Ovary (tissue), 7 donors: ENCODE measurements at regions not wholly inside any gene's neighbourhood (a gene's known extent, or its start where the extent isn't known, plus 50 kb on each side); places are given as distances from the start of the nearest gene placed in this dataset.

Experiments used
- DNase-seq, 5 donors: peaks; one replicate each; pipeline ENCODE4 v3.0.0-alpha.2; 2019 to 2020
- H3K27ac ChIP-seq, 2 donors: fragments of 200-600 bp; one replicate each; pipeline versions ENCODE4 v1.5.1 to v1.8.0; 2019 to 2022
- H3K27me3 ChIP-seq: fragments of 200-600 bp; one replicate; pipeline ENCODE4 v1.8.0; 2022
- H3K36me3 ChIP-seq: fragments of 200-600 bp; sonication (generic); one replicate; pipeline ENCODE4 v1.5.1; 2019
- H3K4me1 ChIP-seq: one replicate; pipeline ENCODE4 v1.8.1; 2013; ENCODE audit warnings: mild to moderate bottlenecking, moderate library complexity; ENCODE audit not compliant: insufficient read depth
- H3K4me3 ChIP-seq: fragments of 200-600 bp; sonication (generic); one replicate; pipeline ENCODE4 v1.5.1; 2017
- H3K9me3 ChIP-seq, 2 donors: fragments of 200-600 bp in 1 of 2; sonication (generic) in 1 of 2; one replicate each; pipeline versions ENCODE4 v1.5.1 to v1.8.1; 2013 to 2019; ENCODE audit warnings: mild to moderate bottlenecking in 1 of 2, moderate library complexity in 1 of 2
- CTCF ChIP-seq, 3 donors: fragments of 450-650 bp in 2 of 3; fragments of 200-600 bp in 1 of 3; IDR thresholded peaks; one replicate each; pipeline versions ENCODE4 v1.5.1 to v1.8.0; 2016 to 2022; ENCODE audit warnings: antibody characterized with exemption in 3 of 3, mild to moderate bottlenecking in 1 of 3
- EP300 ChIP-seq: sonication (generic); formaldehyde crosslinking; IDR thresholded peaks from one replicate; pipeline ENCODE4 v1.6.1; 2017; ENCODE audit warnings: antibody characterized with exemption
- POLR2A ChIP-seq: fragments of 450-650 bp; IDR thresholded peaks from one replicate; pipeline ENCODE4 v1.6.1; 2017; ENCODE audit warnings: antibody characterized with exemption, mild to moderate bottlenecking, moderate library complexity
- WGBS, 3 donors: extraction: QIAGEN DNeasy Blood & Tissue Kit in 1 of 3; methylation state at CpG; one replicate each; pipeline versions ENCODE4 v1.1.5 to v1.1.7; 2013 to 2017; 5-methylcytosine and 5-hydroxymethylcytosine counted together
- intact Hi-C, 4 donors: fragments of 100-400 bp; cut with DNase I; formaldehyde crosslinking; loops; one replicate each; pipeline versions ENCODE4 v1.11.0 to v1.15.1; 2022 to 2023
- donor health status: DM: no; HTN: no; CAD: no; lungs with moderate emphysema.
- donor health status: DM: no; HTN: no; CAD: no.
- donor health status: Bipolar disorder and iron deficiency.
- donor health status: DM: no; HTN: no; CAD: no.
- donor health status: DM: yes; HTN: yes; CAD: no.

DNA sequence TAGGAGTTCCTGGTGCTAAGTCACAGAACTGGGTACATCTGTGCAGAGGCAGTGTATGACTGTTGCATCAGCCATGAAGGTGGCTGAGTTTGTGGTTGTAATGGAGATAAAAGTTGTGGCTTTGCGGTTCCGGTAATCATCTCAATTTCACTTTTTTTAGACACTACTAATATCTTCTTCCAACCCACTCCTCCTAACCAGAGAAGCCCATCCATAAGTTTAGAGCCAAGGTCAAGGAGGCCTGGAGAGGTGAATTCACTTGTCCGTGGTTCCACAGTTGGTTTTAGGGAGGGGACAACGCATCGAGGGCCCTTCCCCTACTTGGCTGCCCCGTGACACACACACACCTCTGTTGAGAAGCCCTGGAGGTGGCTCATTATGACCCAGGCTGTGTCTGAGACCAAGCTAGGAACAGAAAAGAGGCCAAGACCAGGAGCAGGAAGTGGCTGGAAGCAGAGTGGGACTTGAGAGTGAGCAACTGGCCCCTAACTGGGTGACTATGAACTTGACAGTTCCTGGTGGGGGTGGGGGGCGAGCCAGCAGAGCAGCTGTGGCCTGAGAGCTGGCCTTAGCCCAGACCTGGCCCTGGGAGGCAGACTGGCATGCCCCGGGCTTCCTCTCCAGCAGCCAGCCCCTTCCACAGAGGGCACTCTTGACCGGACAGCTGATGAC is 66.8 kb upstream of the COL13A1 start:
- no peak overlapping the region for H3K27ac ChIP-seq
- 75 to 91% (median 85%) methylated on average over 9 of the region's 9 CpGs for WGBS, 3 donors
- no peaks in the 10 kb centered on the region for H3K9me3 ChIP-seq
- no peak for DNase-seq
- intact Hi-C loops = no loop called here
- no peak overlapping the region for H3K4me3 ChIP-seq
- TF ChIP-seq CTCF (IDR thresholded peaks at IDR 0.05) (no peak), POLR2A (no peak), EP300 (no peak)
- no peaks in the 10 kb centered on the region for H3K27me3 ChIP-seq
- no peaks in the 10 kb centered on the region for H3K36me3 ChIP-seq
- H3K4me1 ChIP-seq = peaks cover 18% of the 10 kb centered on the region

DNA sequence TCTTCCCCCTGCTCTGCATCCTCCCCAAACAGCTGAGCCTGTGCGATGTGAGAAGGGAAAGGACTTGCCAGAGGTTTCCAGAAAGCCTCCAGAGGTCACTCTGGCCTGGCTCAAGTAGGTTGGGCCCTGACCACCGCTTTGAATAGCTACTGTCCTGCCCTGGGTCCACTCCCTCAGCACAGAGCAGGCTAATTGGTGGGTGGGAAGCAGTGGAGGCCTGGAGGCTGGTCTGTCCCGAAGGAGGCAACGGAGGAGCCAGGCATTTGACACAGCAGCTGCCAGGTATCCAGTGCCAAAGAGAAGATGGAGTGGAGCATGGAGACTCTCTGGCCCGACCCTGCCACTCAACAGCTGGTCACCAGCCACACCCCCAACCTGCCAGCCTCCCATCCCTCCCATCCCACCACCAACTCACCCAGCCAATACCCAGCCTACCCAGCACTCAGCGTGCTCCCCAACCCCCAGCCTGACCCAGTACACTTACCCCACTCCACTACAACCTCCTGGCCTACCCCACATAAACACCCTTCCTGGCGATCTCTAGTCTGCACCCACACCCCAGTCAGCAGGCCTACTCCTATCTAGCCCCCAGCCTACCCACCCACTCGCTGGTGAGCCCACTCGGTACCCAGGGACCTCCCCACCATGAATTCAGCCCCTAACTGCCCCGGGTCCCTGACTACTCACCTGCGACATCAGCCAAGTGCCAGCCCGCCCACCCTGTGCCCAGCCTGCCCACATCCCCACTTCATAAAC is 64.6 kb upstream of the COL13A1 start:
- no peak overlapping the region for H3K4me3 ChIP-seq
- intact Hi-C loops = no loop called here
- WGBS, 3 donors = 72 to 76% (median 76%) methylated on average over 12 of the region's 12 CpGs
- no peaks in the 10 kb centered on the region for H3K36me3 ChIP-seq
- no peaks in the 10 kb centered on the region for H3K27me3 ChIP-seq
- no peak overlapping the region for H3K27ac ChIP-seq
- peaks cover 10% of the 10 kb centered on the region for H3K4me1 ChIP-seq
- no peaks in the 10 kb centered on the region for H3K9me3 ChIP-seq
- no peak for DNase-seq
- TF ChIP-seq CTCF (IDR thresholded peaks at IDR 0.05) = no peak
- TF ChIP-seq EP300 = no peak
- TF ChIP-seq POLR2A = no peak

DNA sequence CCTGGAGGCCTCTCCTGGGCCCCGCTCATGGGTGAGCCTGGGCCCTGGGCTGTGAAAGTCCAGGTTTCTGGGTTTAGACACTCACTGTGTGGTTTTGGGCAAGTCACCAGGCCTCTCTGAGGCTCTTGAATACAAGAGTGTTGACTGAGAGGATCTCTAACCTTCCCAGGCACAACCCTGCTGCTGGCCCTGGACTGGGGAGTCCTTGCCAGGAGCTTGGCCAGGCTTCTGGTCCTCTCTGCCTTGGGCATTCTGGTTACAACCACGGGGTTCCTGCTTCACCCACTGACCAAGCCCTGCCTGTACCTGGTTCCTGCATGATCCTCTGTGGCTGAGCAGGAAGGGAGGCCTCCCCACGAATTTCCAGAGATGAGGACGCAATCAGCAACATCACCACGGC is 63.6 kb upstream of the COL13A1 start:
- peaks cover 10% of the 10 kb centered on the region for H3K4me1 ChIP-seq
- H3K27ac ChIP-seq = no peak overlapping the region
- TF ChIP-seq POLR2A (no peak), EP300 (no peak), CTCF (IDR thresholded peaks at IDR 0.05) (no peak)

GRCh38 chr10:69738858-69739435 is 62.8 kb upstream of the COL13A1 start:
- Histone ChIP-seq H3K4me1 (peaks cover 10% of the 10 kb centered on the region), H3K27ac (no peak overlapping the region), H3K4me3 (no peak overlapping the region), H3K27me3 (no peaks in the 10 kb centered on the region), H3K36me3 (no peaks in the 10 kb centered on the region), H3K9me3 (no peaks in the 10 kb centered on the region)
- intact Hi-C loops = no loop called here
- DNase-seq = no peak
- TF ChIP-seq EP300 (no peak), CTCF (IDR thresholded peaks at IDR 0.05) (no peak), POLR2A (no peak)
- 64 to 79% (median 78%) methylated on average over 6 of the region's 6 CpGs for WGBS, 3 donors

More for the DNA sequence above, 63.6 kb upstream of the COL13A1 start:
- H3K9me3 ChIP-seq = no peaks in the 10 kb centered on the region
- no peak overlapping the region for H3K4me3 ChIP-seq
- no peak for DNase-seq
- intact Hi-C loops = no loop called here
- H3K27me3 ChIP-seq = no peaks in the 10 kb centered on the region
- H3K36me3 ChIP-seq = no peaks in the 10 kb centered on the region
- WGBS, 3 donors = 86 to 95% (median 86%) methylated on average over 5 of the region's 5 CpGs
